A673 (cell line): ENCODE measurements at regions not wholly inside any gene's neighbourhood (a gene's known extent, or its start where the extent isn't known, plus 50 kb on each side); places are given as distances from the start of the nearest gene placed in this dataset.

Source experiments
- EZH2 ChIP-seq: fragments of 200-600 bp; sonication (generic); IDR thresholded peaks from 2 replicates; pipeline ENCODE4 v1.6.1; 2017; ENCODE audit warnings: borderline replicate concordance, low read depth, mild to moderate bottlenecking, mixed read lengths, antibody characterized with exemption, low read length; ENCODE audit not compliant: poor library complexity, severe bottlenecking
- TF ChIP-seq, protein P1 (sequence below): fragments of 300-800, 200-600 bp; sonication (generic); conservative IDR thresholded peaks from 2 replicates; pipeline ENCODE4 v1.5.1; 2017; ENCODE audit warnings: low read depth, mild to moderate bottlenecking, antibody characterized with exemption, low read length, moderate library complexity, mixed read lengths

DNA sequence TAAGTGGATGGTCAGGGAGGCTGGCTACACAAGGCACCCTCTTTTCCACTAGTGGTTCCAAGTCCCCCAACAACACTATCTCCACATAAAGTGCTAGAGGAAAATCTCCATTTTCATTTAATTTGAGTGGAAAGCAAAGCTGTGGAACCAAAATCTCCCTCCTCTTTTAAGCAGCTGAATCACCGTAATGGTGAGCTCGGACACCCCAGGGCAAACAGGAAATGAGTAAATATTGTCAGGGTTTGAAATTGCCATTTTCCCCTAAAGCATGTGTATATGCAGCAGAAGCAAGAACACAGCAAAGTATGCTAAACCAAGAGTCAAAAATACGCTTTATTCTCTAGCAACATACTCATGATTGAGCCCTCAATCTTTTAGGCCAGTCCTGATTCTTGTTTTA lies 143.7 kb downstream of the GPAM start:
- TF ChIP-seq, protein P1, sequence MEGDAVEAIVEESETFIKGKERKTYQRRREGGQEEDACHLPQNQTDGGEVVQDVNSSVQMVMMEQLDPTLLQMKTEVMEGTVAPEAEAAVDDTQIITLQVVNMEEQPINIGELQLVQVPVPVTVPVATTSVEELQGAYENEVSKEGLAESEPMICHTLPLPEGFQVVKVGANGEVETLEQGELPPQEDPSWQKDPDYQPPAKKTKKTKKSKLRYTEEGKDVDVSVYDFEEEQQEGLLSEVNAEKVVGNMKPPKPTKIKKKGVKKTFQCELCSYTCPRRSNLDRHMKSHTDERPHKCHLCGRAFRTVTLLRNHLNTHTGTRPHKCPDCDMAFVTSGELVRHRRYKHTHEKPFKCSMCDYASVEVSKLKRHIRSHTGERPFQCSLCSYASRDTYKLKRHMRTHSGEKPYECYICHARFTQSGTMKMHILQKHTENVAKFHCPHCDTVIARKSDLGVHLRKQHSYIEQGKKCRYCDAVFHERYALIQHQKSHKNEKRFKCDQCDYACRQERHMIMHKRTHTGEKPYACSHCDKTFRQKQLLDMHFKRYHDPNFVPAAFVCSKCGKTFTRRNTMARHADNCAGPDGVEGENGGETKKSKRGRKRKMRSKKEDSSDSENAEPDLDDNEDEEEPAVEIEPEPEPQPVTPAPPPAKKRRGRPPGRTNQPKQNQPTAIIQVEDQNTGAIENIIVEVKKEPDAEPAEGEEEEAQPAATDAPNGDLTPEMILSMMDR, result no peak
- no peak for TF ChIP-seq EZH2
